Bronchial epithelial cell (primary cell): ENCODE measurements at regions not wholly inside any gene's neighbourhood (a gene's known extent, or its start where the extent isn't known, plus 50 kb on each side); places are given as distances from the start of the nearest gene placed in this dataset.
A peak's percentile ranks its signal among the peaks of the same experiment; 100 is the strongest.

ENCODE experiments used
- DNase-seq: peaks from one replicate; pipeline ENCODE4 v3.0.0-alpha.2; 2010; ENCODE audit warnings: low read depth
- FAIRE-seq: peaks from 2 replicates; lab custom pipeline; 2011; peaks lifted over from hg19 to GRCh38; lab: Jason Lieb, UNC
- H3K27me3 ChIP-seq: 2 replicates; pipeline ENCODE4 v1.5.1; 2011; ENCODE audit warnings: low read length; ENCODE audit not compliant: control insufficient read depth, insufficient read depth
- H3K36me3 ChIP-seq: 2 replicates; pipeline ENCODE4 v1.5.1; 2011; ENCODE audit warnings: low read length; ENCODE audit not compliant: control insufficient read depth, insufficient read depth
- H3K4me3 ChIP-seq: 2 replicates; pipeline ENCODE4 v1.5.1; 2011; ENCODE audit warnings: mild to moderate bottlenecking, low read depth, low read length, control low read depth
- TF ChIP-seq, protein P1 (sequence below): IDR thresholded peaks from 2 replicates; pipeline ENCODE4 v1.5.1; 2011; ENCODE audit warnings: mild to moderate bottlenecking, moderate library complexity, low read length, control low read depth, inconsistent platforms; ENCODE audit not compliant: insufficient read depth, severe bottlenecking

DNA sequence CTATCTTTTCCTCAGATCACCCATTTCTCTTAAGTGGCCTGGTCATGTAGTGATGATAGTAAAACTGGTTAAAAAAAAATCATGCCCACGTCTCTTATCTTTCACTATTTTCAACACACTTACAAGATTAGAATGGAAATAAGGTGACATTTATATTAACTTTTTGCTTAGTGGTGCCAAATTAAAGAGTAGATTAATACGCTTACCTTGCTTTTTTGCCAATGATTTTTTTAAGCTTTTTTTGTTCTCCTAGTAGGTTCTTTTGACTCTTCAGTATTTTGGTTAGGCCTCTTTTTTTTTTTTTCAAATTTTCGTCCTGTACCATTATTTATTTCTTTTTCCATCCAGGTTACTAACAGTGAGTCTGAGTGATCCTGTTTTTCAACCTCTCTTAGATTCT is 147.9 kb downstream of the PTCSC3 start:
- no peaks in the 10 kb centered on the region for H3K36me3 ChIP-seq
- FAIRE-seq: no peak
- no peak for DNase-seq
- H3K4me3 ChIP-seq: no peak overlapping the region
- TF ChIP-seq, protein P1, sequence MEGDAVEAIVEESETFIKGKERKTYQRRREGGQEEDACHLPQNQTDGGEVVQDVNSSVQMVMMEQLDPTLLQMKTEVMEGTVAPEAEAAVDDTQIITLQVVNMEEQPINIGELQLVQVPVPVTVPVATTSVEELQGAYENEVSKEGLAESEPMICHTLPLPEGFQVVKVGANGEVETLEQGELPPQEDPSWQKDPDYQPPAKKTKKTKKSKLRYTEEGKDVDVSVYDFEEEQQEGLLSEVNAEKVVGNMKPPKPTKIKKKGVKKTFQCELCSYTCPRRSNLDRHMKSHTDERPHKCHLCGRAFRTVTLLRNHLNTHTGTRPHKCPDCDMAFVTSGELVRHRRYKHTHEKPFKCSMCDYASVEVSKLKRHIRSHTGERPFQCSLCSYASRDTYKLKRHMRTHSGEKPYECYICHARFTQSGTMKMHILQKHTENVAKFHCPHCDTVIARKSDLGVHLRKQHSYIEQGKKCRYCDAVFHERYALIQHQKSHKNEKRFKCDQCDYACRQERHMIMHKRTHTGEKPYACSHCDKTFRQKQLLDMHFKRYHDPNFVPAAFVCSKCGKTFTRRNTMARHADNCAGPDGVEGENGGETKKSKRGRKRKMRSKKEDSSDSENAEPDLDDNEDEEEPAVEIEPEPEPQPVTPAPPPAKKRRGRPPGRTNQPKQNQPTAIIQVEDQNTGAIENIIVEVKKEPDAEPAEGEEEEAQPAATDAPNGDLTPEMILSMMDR: no peak
- H3K27me3 ChIP-seq: no peaks in the 10 kb centered on the region

DNA sequence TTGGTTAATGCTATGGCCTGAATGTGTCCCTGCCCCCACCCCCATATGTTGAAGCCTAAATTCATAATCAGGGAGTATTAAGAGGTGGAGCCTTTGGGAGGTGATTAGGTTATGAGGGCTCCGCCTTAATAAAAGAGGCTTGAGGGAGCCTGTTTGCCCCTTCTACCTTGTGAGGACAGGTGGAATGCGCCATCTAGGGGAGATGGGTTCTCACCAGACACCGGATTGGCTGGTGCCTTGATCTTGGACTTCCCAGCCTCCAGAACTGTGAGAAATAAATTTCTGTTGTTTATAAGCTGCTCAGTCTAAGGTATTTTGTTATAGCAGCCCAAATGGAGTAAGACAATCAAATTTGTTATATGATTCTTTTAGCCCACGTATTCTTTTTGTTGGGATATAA is 148.3 kb downstream of the PTCSC3 start:
- Histone ChIP-seq H3K4me3 (no peak overlapping the region), H3K36me3 (no peaks in the 10 kb centered on the region), H3K27me3 (no peaks in the 10 kb centered on the region)
- TF ChIP-seq, protein P1: no peak
- FAIRE-seq (no peak), DNase-seq (no peak)

DNA sequence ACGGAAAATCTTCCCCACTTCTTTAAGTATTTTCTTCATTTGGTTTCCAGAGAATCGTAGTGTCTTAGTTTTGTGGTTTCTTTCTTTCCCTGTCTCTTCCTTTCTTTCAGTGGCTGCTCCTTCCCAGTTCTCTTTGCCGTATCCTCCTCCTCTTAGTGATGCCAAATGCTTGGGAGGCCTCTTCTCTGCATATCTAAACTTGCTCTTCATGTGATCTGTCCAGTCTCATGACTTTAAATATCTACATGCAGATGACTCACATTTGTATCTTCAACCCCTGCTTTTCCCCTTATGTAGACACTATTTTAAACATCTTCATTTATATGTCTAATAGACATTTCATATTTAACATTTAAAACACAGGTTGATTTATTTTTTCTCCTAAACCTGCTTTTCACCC is 149.2 kb downstream of the PTCSC3 start:
- no peak overlapping the region for H3K4me3 ChIP-seq
- DNase-seq (peak; percentile 24), FAIRE-seq (no peak)
- no peaks in the 10 kb centered on the region for H3K27me3 ChIP-seq
- no peaks in the 10 kb centered on the region for H3K36me3 ChIP-seq
- TF ChIP-seq, protein P1: no peak

DNA sequence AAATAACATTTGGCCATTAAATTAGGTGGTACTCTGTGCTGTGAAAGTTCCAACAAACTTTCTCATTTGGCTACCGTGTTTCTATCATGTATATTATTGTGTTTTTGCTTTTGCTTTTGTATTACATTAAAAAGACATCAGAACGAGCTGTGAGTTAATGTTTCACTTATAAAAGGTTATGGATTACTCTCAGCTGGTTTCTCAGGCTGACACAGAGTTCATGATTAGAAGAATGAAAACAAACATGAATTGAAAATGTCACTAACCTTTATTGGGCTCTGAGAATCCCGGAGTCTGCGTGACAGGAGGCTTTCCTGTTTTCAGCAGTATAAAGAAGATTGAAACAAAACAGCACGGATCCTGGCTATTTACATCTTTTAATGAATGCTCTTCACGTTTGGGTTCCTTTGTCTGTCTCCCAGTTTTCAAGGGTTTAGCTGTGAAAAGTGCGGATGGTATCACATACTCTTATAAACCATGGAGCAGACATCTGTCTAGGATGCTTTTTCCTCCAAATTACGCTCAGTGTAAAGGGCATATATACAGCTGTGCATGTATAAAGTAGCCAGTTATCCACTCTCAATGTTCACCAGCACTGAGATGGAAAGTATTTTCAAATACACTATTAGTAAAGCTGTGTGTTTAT is 153.6 kb downstream of the PTCSC3 start:
- Histone ChIP-seq H3K4me3 (no peak overlapping the region), H3K36me3 (no peaks in the 10 kb centered on the region), H3K27me3 (no peaks in the 10 kb centered on the region)
- FAIRE-seq (no peak), DNase-seq (no peak)
- TF ChIP-seq, protein P1: no peak

DNA sequence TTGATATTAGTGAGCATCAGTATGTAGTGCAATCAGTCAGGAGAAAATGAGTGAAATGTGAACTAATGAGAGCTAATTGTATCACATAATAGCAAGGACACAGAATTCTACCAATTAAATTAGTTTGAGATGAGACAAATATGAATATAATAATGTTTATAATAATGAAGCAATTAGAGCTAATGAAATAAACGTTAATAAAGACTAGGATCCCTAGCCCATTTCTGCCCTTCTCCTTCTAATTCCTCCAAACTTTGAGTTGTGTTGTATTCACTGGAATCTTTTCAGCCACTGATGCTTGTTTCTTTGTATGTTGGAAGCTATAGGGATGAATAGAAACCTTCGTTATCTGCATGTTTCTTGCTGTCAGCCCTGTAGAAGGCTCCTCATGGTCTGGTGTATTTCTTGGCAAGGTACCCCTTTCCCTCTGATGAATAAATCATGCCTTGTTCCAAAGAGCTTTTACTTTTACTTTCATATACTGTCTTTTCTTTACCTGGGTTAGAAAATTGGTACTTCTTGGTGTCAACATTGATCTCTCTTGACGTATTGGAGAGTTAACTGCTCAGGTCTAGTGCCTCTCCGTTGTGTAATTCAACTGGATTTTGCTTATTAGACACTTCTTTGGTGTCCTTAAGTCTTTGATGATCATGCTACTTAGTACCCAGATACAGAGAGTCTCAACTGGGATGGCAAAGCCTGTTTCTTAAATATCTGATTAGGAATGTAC is 154.8 kb downstream of the PTCSC3 start:
- no peak overlapping the region for H3K4me3 ChIP-seq
- DNase-seq (no peak), FAIRE-seq (no peak)
- H3K36me3 ChIP-seq: no peaks in the 10 kb centered on the region
- TF ChIP-seq, protein P1: no peak
- H3K27me3 ChIP-seq: no peaks in the 10 kb centered on the region
